ENCODE measurements at regions not wholly inside any gene's neighbourhood (a gene's known extent, or its start where the extent isn't known, plus 50 kb on each side); places are given as distances from the start of the nearest gene placed in this dataset.

DNA sequence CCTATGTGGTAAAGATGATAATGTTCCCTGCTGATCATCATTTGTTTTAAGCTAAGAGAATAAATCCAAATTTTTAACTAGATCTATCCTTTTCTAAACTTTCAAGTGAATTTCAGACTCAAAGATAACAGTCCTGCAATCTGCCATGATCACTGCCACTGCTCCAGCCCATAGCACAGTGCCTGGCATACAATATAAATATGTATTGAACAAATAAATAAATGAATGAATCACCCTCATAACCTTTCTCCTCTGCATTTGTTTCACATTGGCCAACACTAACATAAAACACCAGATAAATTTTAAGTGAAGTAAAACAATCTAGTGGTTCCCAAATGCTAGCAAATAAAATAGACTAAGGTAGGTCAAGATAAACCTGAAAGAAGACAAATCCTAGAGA, 439.0 kb downstream of the GPM6A start:
- TF ChIP-seq POLR2AphosphoS5 (IDR thresholded peaks at IDR 0.05; ENCODE audit: low read depth) (no peak), CTCF (conservative IDR thresholded peaks at IDR 0.05; ENCODE audit: low read depth in 2 of 2) (no peak), EZH2phosphoT487 (IDR thresholded peaks at IDR 0.05; ENCODE audit: unreplicated experiment) (no peak)

Data from GM23338 (cell line).